ENCODE measurements at regions not wholly inside any gene's neighbourhood (a gene's known extent, or its start where the extent isn't known, plus 50 kb on each side); places are given as distances from the start of the nearest gene placed in this dataset.
A peak's percentile ranks its signal among the peaks of the same experiment; 100 is the strongest.

DNA sequence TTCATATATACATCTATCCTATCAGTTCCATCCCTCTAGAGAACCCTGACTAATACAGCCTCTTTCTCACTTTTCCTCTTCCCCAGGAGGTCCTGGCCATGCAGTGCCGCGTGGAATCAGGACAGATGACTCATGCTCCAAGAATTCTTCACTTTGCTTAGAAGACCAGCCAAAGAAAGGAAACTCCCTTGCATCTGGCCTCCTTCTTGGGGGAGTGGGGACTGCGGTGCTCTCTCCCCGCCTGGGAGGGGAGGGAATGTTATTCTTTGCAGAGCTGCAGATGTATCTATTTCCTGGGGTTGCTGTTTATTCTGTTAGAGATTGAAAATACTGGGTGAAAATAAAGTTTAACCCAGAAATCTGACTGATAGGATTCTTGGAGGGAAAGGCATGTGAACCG is 111.5 kb upstream of the SH3BP4 start (continued):
- TF ChIP-seq ZNF624 (tag by site-specific recombination; IDR thresholded peaks at IDR 0.05), result no peak
- peak; percentile 63 for TF ChIP-seq ZNF629 (tag by site-specific recombination; IDR thresholded peaks at IDR 0.05)
- TF ChIP-seq GLIS1 (tag by site-specific recombination; IDR thresholded peaks at IDR 0.05), result peak; percentile 87
- no peak for TF ChIP-seq TCF7L2 (IDR thresholded peaks at IDR 0.05; ENCODE audit: borderline replicate concordance, low read depth, low read length)
- peak; percentile 27; the same call in 1 of the 2 replicates for TF ChIP-seq ZNF664 (tag by site-specific recombination; IDR thresholded peaks at IDR 0.05)
- no peak for TF ChIP-seq ZNF792 (tag by site-specific recombination; IDR thresholded peaks at IDR 0.05)
- TF ChIP-seq, protein P1, sequence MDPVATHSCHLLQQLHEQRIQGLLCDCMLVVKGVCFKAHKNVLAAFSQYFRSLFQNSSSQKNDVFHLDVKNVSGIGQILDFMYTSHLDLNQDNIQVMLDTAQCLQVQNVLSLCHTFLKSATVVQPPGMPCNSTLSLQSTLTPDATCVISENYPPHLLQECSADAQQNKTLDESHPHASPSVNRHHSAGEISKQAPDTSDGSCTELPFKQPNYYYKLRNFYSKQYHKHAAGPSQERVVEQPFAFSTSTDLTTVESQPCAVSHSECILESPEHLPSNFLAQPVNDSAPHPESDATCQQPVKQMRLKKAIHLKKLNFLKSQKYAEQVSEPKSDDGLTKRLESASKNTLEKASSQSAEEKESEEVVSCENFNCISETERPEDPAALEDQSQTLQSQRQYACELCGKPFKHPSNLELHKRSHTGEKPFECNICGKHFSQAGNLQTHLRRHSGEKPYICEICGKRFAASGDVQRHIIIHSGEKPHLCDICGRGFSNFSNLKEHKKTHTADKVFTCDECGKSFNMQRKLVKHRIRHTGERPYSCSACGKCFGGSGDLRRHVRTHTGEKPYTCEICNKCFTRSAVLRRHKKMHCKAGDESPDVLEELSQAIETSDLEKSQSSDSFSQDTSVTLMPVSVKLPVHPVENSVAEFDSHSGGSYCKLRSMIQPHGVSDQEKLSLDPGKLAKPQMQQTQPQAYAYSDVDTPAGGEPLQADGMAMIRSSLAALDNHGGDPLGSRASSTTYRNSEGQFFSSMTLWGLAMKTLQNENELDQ (tag by site-specific recombination; IDR thresholded peaks at IDR 0.05; ENCODE audit: low read depth), result no peak
- TF ChIP-seq ZNF571 (tag by site-specific recombination; IDR thresholded peaks at IDR 0.05), result no peak
- no peak for TF ChIP-seq ZNF830 (tag by site-specific recombination; IDR thresholded peaks at IDR 0.05; ENCODE audit: low read depth)
- no peak for TF ChIP-seq ZNF223 (tag by site-specific recombination; IDR thresholded peaks at IDR 0.05)
- TF ChIP-seq KLF7 (tag by site-specific recombination; IDR thresholded peaks at IDR 0.05; ENCODE audit: borderline replicate concordance), result no peak
- TF ChIP-seq ZNF324 (tag by site-specific recombination; IDR thresholded peaks at IDR 0.05), result no peak
- TF ChIP-seq ZBTB10 (tag by site-specific recombination; IDR thresholded peaks at IDR 0.05), result no peak
- TF ChIP-seq HOXD13 (CRISPR knock-in tag; IDR thresholded peaks at IDR 0.05; ENCODE audit: borderline replicate concordance), result no peak
- no peak for TF ChIP-seq ZNF76 (tag by site-specific recombination; IDR thresholded peaks at IDR 0.05; ENCODE audit: borderline replicate concordance, low read depth)
- no peak for TF ChIP-seq REPIN1 (tag by site-specific recombination; IDR thresholded peaks at IDR 0.05; ENCODE audit: low read depth)
- TF ChIP-seq SP3 (tag by site-specific recombination; IDR thresholded peaks at IDR 0.05), result no peak
- TF ChIP-seq ZNF2 (tag by site-specific recombination; IDR thresholded peaks at IDR 0.05), result no peak
- 0 out of 2 replicates have a peak, but pooled peaks have one; percentile 13 for TF ChIP-seq ZBTB21 (tag by site-specific recombination; IDR thresholded peaks at IDR 0.05)
- peak; percentile 69 for TF ChIP-seq ZNF366 (tag by site-specific recombination; conservative IDR thresholded peaks at IDR 0.05)
- peak; percentile 41; the same call in 1 of the 2 replicates for TF ChIP-seq ZNF518A (tag by site-specific recombination; conservative IDR thresholded peaks at IDR 0.05; ENCODE audit: low read depth)
- TF ChIP-seq, protein P2, sequence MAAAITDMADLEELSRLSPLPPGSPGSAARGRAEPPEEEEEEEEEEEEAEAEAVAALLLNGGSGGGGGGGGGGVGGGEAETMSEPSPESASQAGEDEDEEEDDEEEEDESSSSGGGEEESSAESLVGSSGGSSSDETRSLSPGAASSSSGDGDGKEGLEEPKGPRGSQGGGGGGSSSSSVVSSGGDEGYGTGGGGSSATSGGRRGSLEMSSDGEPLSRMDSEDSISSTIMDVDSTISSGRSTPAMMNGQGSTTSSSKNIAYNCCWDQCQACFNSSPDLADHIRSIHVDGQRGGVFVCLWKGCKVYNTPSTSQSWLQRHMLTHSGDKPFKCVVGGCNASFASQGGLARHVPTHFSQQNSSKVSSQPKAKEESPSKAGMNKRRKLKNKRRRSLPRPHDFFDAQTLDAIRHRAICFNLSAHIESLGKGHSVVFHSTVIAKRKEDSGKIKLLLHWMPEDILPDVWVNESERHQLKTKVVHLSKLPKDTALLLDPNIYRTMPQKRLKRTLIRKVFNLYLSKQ (tag by site-specific recombination; IDR thresholded peaks at IDR 0.05; ENCODE audit: borderline replicate concordance), result no peak
- TF ChIP-seq ZNF416 (tag by site-specific recombination; IDR thresholded peaks at IDR 0.05), result no peak
- TF ChIP-seq ZNF530 (tag by site-specific recombination; IDR thresholded peaks at IDR 0.05; ENCODE audit: low read depth), result no peak
- TF ChIP-seq TRIM28 (IDR thresholded peaks at IDR 0.05; ENCODE audit: borderline replicate concordance, low read length), result 0 out of 2 replicates have a peak, but pooled peaks have one; percentile 21
- TF ChIP-seq ZIC2 (tag by site-specific recombination; IDR thresholded peaks at IDR 0.05), result peak; percentile 32; the same call in 1 of the 2 replicates
- TF ChIP-seq ZNF394 (tag by site-specific recombination; IDR thresholded peaks at IDR 0.05; ENCODE audit: borderline replicate concordance), result 0 out of 2 replicates have a peak, but pooled peaks have one; percentile 36
- no peak for TF ChIP-seq ZSCAN16 (tag by site-specific recombination; IDR thresholded peaks at IDR 0.05)
- TF ChIP-seq ZNF501 (tag by site-specific recombination; IDR thresholded peaks at IDR 0.05), result no peak

Data from HEK293 (cell line).